Activated effector memory CD4-positive, alpha-beta T cell treated with anti-CD3 and anti-CD28 coated beads, Interleukin-2, amount 50 U/mL, for 16 hours (primary cell): ENCODE measurements at regions not wholly inside any gene's neighbourhood (a gene's known extent, or its start where the extent isn't known, plus 50 kb on each side); places are given as distances from the start of the nearest gene placed in this dataset.
"Not testable (repeated sequence)": the region's sequence is repeated elsewhere in the genome, so short reads cannot be mapped to it uniquely, and the experiment has no call there.

Experiments
- DNase-seq: peaks from one replicate; pipeline ENCODE4 v3.0.0-alpha.2; 2020

- DNase-seq: no peak
These were observed 409.5 kb upstream of the IRX1 start for GRCh38 chr5:3186156-3186555.

GRCh38 chr5:3185488-3185887 is 410.1 kb upstream of the IRX1 start:
- DNase-seq: no peak

GRCh38 chr5:3182133-3182876 is 413.3 kb upstream of the IRX1 start:
- no peak for DNase-seq

- no peak for DNase-seq
These were observed 414.0 kb upstream of the IRX1 start for GRCh38 chr5:3181671-3182070.

- no peak for DNase-seq
These were observed 415.0 kb upstream of the IRX1 start for GRCh38 chr5:3180636-3181035.

GRCh38 chr5:3179220-3179619 is 416.4 kb upstream of the IRX1 start:
- no peak for DNase-seq

GRCh38 chr5:3177338-3177737 is 418.3 kb upstream of the IRX1 start:
- no peak for DNase-seq

GRCh38 chr5:3175416-3175815 is 420.2 kb upstream of the IRX1 start:
- no peak for DNase-seq

GRCh38 chr5:3167473-3167872 is 416.0 kb upstream of the IRX2 start:
- DNase-seq: no peak

GRCh38 chr5:3163626-3164025 is 412.1 kb upstream of the IRX2 start:
- DNase-seq: no peak

GRCh38 chr5:3161672-3162071 is 410.2 kb upstream of the IRX2 start:
- DNase-seq: no peak

- DNase-seq: no peak
These were observed 405.7 kb upstream of the IRX2 start for GRCh38 chr5:3157214-3157613.

GRCh38 chr5:3155717-3156116 is 404.2 kb upstream of the IRX2 start:
- DNase-seq: no peak

- no peak for DNase-seq
These were observed 403.6 kb upstream of the IRX2 start for GRCh38 chr5:3155046-3155445.

GRCh38 chr5:3153906-3154305 is 402.4 kb upstream of the IRX2 start:
- no peak for DNase-seq

- no peak for DNase-seq
These were observed 401.9 kb upstream of the IRX2 start for GRCh38 chr5:3153226-3153858.

GRCh38 chr5:3149899-3150298 is 398.4 kb upstream of the IRX2 start:
- DNase-seq: no peak

- not testable (repeated sequence) for DNase-seq
These were observed 395.9 kb upstream of the IRX2 start for GRCh38 chr5:3147405-3147804.

- DNase-seq: no peak
These were observed 394.2 kb upstream of the IRX2 start for GRCh38 chr5:3145641-3146040.

GRCh38 chr5:3143382-3143781 is 391.9 kb upstream of the IRX2 start:
- no peak for DNase-seq

GRCh38 chr5:3142261-3143027 is 391.0 kb upstream of the IRX2 start:
- DNase-seq: no peak

- no peak for DNase-seq
These were observed 388.6 kb upstream of the IRX2 start for GRCh38 chr5:3140117-3140516.

- DNase-seq: no peak
These were observed 388.0 kb upstream of the IRX2 start for GRCh38 chr5:3139499-3139931.

- DNase-seq: no peak
These were observed 379.7 kb upstream of the IRX2 start for GRCh38 chr5:3131161-3131560.
